Pancreas (tissue), 10 donors: ENCODE measurements at regions not wholly inside any gene's neighbourhood (a gene's known extent, or its start where the extent isn't known, plus 50 kb on each side); places are given as distances from the start of the nearest gene placed in this dataset.

Experiments
- ATAC-seq, 4 donors: fragments of 200-7000 bp; cut with Tn5 transposase; one replicate each; pipeline versions ENCODE4 v1.8.0 to v1.9.1; 2020; ENCODE audit warnings: mild to moderate bottlenecking in 4 of 4, moderate library complexity in 4 of 4
- DNase-seq, 6 donors: peaks; one replicate each; pipeline ENCODE4 v3.0.0-alpha.2; 2020
- FAIRE-seq: peaks from 2 replicates; lab custom pipeline; 2012; peaks lifted over from hg19 to GRCh38; lab: Jason Lieb, UNC
- H3K27ac ChIP-seq, 4 donors: fragments of 200-600 bp; sonication (generic); 1 replicate in 3 of 4; 2 replicates in 1 of 4; pipeline versions ENCODE4 v1.5.0 to v1.8.0; 2020
- H3K27me3 ChIP-seq, 4 donors: fragments of 200-600 bp; one replicate each; pipeline ENCODE4 v1.8.0; 2021
- H3K36me3 ChIP-seq, 3 donors: fragments of 200-600 bp; sonication (generic) in 1 of 3; one replicate each; pipeline versions ENCODE4 v1.5.0 to v1.8.0; 2020 to 2021
- H3K4me1 ChIP-seq, 3 donors: fragments of 200-600 bp; one replicate each; pipeline ENCODE4 v1.8.0; 2021
- H3K4me3 ChIP-seq, 4 donors: fragments of 200-600 bp; sonication (generic) in 2 of 4; one replicate each; pipeline versions ENCODE4 v1.5.0 to v1.8.0; 2020 to 2021
- H3K9me3 ChIP-seq, 4 donors: fragments of 200-600 bp; one replicate each; pipeline ENCODE4 v1.8.0; 2021
- CTCF ChIP-seq, 4 donors: fragments of 200-600 bp; sonication (generic) in 3 of 4; IDR thresholded peaks; one replicate each; pipeline versions ENCODE4 v1.5.0 to v1.8.0; 2021; ENCODE audit warnings: antibody characterized with exemption in 4 of 4
- WGBS, 2 donors: extraction: QIAGEN DNeasy Blood & Tissue Kit; methylation state at CpG; one replicate each; pipeline ENCODE4 v1.1.7; 2013; 5-methylcytosine and 5-hydroxymethylcytosine counted together
- intact Hi-C, 3 donors: fragments of 100-400 bp; cut with DNase I; formaldehyde crosslinking; loops; one replicate each; pipeline versions ENCODE4 v1.11.1 to v1.14.2; 2022
- donor health status: healthy with polysubstance abuse.
- donor health status: DM: no; HTN: no; CAD: no; lungs with moderate emphysema.
- donor health status: DM: no; HTN: no; CAD: no.
- donor health status: control.
- donor health status: control.
- donor health status: Bipolar disorder and iron deficiency.
- donor health status: DM: yes; HTN: yes; CAD: no.
- donor health status: DM: no; HTN: no; CAD: no.
- donor health status: DM: no; HTN: no; CAD: no.
- donor health status: DM: yes; HTN: yes; CAD: no.

- H3K4me3 ChIP-seq: no peak overlapping the region
- H3K27me3 ChIP-seq: no peaks in the 10 kb centered on the region
- no peaks in the 10 kb centered on the region for H3K36me3 ChIP-seq
- ATAC-seq: no peak
- no peak for DNase-seq
- no peak overlapping the region for H3K27ac ChIP-seq
- FAIRE-seq: no peak
- H3K9me3 ChIP-seq: no peaks in the 10 kb centered on the region
- 98 to 99% methylated on average over 4 of the region's 4 CpGs for WGBS, 2 donors
- intact Hi-C loops: no loop called here
- no peak for TF ChIP-seq CTCF (IDR thresholded peaks at IDR 0.05)
- H3K4me1 ChIP-seq: peaks cover 4 to 15% (median 12%) of the 10 kb centered on the region in 3 donors
Observed at GRCh38 chr6:15786846-15787245, 124.0 kb upstream of the DTNBP1 start.

- DNase-seq (peak in 1 of 6 donors; percentile 22), ATAC-seq (peak; percentile 45 to 77 (median 64)), FAIRE-seq (no peak)
- H3K9me3 ChIP-seq: no peaks in the 10 kb centered on the region
- no peak for TF ChIP-seq CTCF (IDR thresholded peaks at IDR 0.05)
- intact Hi-C loops: no loop called here
- no peak overlapping the region for H3K27ac ChIP-seq
- peaks cover 0 to 5% (median 0%) of the 10 kb centered on the region in 3 donors for H3K4me1 ChIP-seq
- H3K36me3 ChIP-seq: no peaks in the 10 kb centered on the region
- H3K4me3 ChIP-seq: no peak overlapping the region
- WGBS, 2 donors: 37 to 42% methylated on average over 3 of the region's 3 CpGs
- H3K27me3 ChIP-seq: no peaks in the 10 kb centered on the region
Observed at GRCh38 chr6:15783484-15783883, 120.7 kb upstream of the DTNBP1 start.

GRCh38 chr6:15781890-15782289, 119.1 kb upstream of the DTNBP1 start:
- TF ChIP-seq CTCF (IDR thresholded peaks at IDR 0.05): no peak
- Histone ChIP-seq H3K4me1 (peaks cover 0 to 5% (median 0%) of the 10 kb centered on the region in 3 donors), H3K36me3 (no peaks in the 10 kb centered on the region), H3K4me3 (no peak overlapping the region), H3K27ac (no peak overlapping the region), H3K9me3 (no peaks in the 10 kb centered on the region), H3K27me3 (no peaks in the 10 kb centered on the region)
- peak in 1 of 4 donors; percentile 21 for ATAC-seq
- no peak for FAIRE-seq
- WGBS, 2 donors: 50 to 55% methylated on average over 2 of the region's 2 CpGs
- intact Hi-C loops: no loop called here
- no peak for DNase-seq

GRCh38 chr6:15781333-15781732, 118.5 kb upstream of the DTNBP1 start:
- peak in 2 of 4 donors; percentile 47 to 59 for ATAC-seq
- intact Hi-C loops: no loop called here
- no peak for DNase-seq
- Histone ChIP-seq H3K27me3 (no peaks in the 10 kb centered on the region), H3K9me3 (no peaks in the 10 kb centered on the region), H3K36me3 (no peaks in the 10 kb centered on the region), H3K4me3 (no peak overlapping the region), H3K4me1 (peaks cover 0 to 5% (median 0%) of the 10 kb centered on the region in 3 donors), H3K27ac (peak overlapping the region in 1 of 4 donors; percentile 4)
- FAIRE-seq: no peak
- no peak for TF ChIP-seq CTCF (IDR thresholded peaks at IDR 0.05)
- WGBS, 2 donors: 10 to 12% methylated on average over 3 of the region's 3 CpGs

GRCh38 chr6:15780437-15780836, 117.6 kb upstream of the DTNBP1 start:
- H3K27ac ChIP-seq: no peak overlapping the region
- no peak for DNase-seq
- peaks cover 0 to 5% (median 0%) of the 10 kb centered on the region in 3 donors for H3K4me1 ChIP-seq
- no peak for ATAC-seq
- H3K9me3 ChIP-seq: no peaks in the 10 kb centered on the region
- TF ChIP-seq CTCF (IDR thresholded peaks at IDR 0.05): no peak
- intact Hi-C loops: no loop called here
- WGBS, 2 donors: 83 to 84% methylated on average over 2 of the region's 2 CpGs
- FAIRE-seq: no peak
- no peaks in the 10 kb centered on the region for H3K36me3 ChIP-seq
- no peak overlapping the region for H3K4me3 ChIP-seq
- no peaks in the 10 kb centered on the region for H3K27me3 ChIP-seq
